ENCODE measurements at regions not wholly inside any gene's neighbourhood (a gene's known extent, or its start where the extent isn't known, plus 50 kb on each side); places are given as distances from the start of the nearest gene placed in this dataset.

- DNase-seq (ENCODE audit: extremely low spot score, unreplicated experiment) = no peak
- peaks cover 5% of the 10 kb centered on the region for H3K27me3 Mint-ChIP-seq
- peaks cover 6% of the 10 kb centered on the region for H3K4me1 Mint-ChIP-seq (ENCODE audit: unreplicated experiment)
- H3K9me3 Mint-ChIP-seq = peaks cover 5% of the 10 kb centered on the region
- no peak overlapping the region for H3K27ac Mint-ChIP-seq
- H3K4me3 Mint-ChIP-seq = no peak overlapping the region
- no peaks in the 10 kb centered on the region for H3K36me3 Mint-ChIP-seq
- no peak for TF ChIP-seq CTCF (conservative IDR thresholded peaks at IDR 0.05)
These were observed 52.2 kb upstream of the CD83 start for GRCh38 chr6:14065350-14065749.

GRCh38 chr6:14066782-14067406 is 50.7 kb upstream of the CD83 start:
- peaks cover 5% of the 10 kb centered on the region for H3K27me3 Mint-ChIP-seq
- H3K36me3 Mint-ChIP-seq = no peaks in the 10 kb centered on the region
- peaks cover 6% of the 10 kb centered on the region for H3K4me1 Mint-ChIP-seq (ENCODE audit: unreplicated experiment)
- peak; percentile 85 for TF ChIP-seq CTCF (conservative IDR thresholded peaks at IDR 0.05)
- H3K4me3 Mint-ChIP-seq = no peak overlapping the region
- DNase-seq (ENCODE audit: extremely low spot score, unreplicated experiment) = no peak
- H3K9me3 Mint-ChIP-seq = peaks cover 5% of the 10 kb centered on the region
- H3K27ac Mint-ChIP-seq = peak overlapping the region; percentile 63

GRCh38 chr6:14067656-14068055 is 49.9 kb upstream of the CD83 start:
- Mint-ChIP-seq H3K27me3 (peaks cover 5% of the 10 kb centered on the region), H3K4me3 (no peak overlapping the region), H3K9me3 (no peaks in the 10 kb centered on the region), H3K27ac (no peak overlapping the region), H3K4me1 (ENCODE audit: unreplicated experiment) (peaks cover 6% of the 10 kb centered on the region), H3K36me3 (no peaks in the 10 kb centered on the region)
- DNase-seq (ENCODE audit: extremely low spot score, unreplicated experiment) = no peak
- no peak for TF ChIP-seq CTCF (conservative IDR thresholded peaks at IDR 0.05)

Measured in type B pancreatic cell (in vitro differentiated cells).